Suppressor macrophage (primary cell): ENCODE measurements at regions not wholly inside any gene's neighbourhood (a gene's known extent, or its start where the extent isn't known, plus 50 kb on each side); places are given as distances from the start of the nearest gene placed in this dataset.
"Not testable (repeated sequence)": the region's sequence is repeated elsewhere in the genome, so short reads cannot be mapped to it uniquely, and the experiment has no call there.

ENCODE experiments used
- DNase-seq, 4 experiments: peaks; one replicate each; pipeline ENCODE4 v3.0.0-alpha.2; 2020 to 2022

DNA sequence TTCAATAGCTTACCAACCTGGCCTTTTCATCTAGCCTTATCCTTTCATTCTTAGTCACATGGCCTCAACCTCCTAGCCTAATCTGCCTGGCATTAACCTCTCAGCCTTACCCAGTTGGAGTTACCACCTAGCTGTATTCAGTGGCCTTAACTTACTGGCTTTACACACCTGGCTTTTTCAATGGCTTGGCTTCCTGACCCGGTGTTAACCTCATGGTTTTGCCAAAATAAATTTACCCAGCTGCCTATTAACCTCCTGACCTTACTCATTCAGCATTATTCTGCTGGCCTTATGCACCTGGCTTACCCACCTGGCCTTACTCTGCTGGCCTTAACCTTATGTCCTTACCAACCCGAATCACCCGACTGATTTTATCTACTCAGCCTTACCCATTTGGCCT is 135.5 kb upstream of the ZSWIM2 start:
- DNase-seq, result no peak

DNA sequence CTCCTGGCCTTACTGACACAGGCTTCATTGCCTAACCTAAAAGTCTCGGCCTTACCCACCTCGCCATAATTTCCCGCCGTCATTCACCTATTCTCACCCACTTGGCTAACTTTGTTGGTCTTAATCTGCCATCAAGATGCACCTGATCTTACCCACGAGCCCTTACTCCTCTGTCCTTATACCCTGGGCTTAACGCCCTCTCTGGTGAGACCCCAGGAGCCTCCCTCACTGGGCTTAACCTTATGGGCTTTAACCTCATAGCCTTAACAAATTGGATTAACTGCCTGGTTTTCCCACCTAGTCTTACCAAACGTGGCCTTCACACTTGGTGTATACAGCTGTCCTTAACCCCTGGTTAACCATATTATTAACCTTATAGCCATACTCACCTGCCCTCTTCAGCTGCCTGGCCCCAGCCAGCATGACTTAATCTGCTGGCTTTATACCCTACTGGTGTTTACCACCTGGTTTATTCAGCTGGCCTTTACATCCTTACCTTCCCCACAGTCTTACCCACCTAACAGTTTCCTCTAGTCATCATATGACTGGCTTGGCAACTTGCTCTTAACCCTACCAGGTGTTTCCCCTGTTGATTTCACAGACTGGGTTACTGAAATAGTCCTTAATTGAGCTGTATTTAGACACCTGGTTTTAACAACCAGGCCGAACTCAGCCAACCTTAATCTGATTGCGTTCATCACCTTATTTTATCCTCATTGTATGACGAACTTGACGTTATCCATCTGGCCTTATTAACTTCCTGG is 132.0 kb upstream of the ZSWIM2 start:
- DNase-seq, result no peak

DNA sequence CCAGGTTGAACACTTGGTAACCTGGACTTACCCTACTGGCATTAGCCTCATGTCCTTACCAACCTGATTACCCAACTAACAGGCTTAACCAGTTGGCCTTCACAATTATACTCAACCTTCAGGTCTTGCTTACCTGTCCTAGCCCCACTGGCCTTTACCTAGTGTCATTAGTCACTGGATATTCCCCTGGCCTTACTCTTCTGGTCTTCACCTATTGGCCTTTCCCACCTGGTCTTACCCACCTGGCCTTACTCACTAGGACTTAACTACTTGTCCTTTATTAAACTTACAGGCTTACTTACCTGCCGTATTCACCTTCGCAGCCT is 131.1 kb upstream of the ZSWIM2 start:
- no peak for DNase-seq

DNA sequence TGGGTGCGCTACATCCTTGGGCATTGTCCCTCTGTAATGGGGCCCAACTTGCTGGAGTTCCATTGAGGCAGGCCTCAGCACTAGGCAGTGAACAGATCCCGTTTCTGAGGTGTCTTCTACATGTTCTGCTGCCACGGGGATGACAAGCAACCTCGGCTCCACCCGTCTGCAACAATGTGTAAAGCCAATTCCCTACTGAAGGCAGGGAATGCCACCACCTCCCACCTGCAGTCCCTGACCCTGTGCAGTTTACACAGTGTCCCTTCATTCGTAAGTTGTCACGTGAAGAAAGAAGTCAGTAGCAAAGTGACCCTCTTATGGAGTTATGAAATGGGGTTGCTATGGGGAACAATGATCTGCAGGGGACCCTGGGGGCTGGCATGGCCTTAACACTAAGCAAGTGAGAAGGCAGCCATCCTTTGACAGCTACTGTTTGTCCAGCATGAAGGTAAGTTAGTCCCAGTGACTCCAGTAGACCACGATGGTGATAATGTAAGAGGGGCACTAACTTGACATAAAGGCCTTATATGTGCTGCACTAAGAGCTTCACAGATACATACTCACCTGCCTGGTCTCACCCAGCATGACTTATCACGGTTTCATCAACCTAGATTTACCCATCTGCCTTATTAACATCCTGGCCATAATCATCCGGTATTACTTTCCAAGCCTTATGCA is 130.6 kb upstream of the ZSWIM2 start:
- DNase-seq, result no peak

DNA sequence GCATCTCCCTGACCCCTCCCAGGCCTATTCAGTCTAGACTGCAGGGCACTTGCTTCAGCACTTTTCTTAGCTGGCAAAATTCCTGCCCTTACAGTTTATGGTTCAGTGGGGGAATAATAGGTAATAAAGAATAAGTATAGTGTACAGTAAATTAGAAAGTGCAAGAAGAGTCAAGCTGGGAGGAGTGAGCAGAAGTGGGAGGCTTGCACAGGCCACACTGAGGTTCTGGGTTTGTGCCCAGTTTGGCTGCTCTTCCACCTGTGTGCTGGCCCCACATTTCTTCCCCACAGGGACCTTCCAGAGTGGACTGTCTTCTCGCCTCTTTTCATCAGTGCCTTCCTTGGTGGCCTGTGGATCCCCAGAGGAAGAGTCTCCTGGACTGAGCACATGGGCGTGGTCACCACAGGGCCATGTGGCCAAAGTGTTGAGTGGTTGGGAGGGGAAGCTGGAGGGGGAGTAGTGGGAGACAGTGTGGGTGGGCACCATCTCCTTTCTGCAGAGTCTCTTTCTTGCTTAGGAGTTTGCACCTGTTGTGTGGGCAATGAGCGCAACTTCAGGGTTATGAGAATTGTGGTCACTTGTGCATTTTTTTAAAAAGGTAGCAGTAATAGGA is 128.6 kb upstream of the ZSWIM2 start:
- no peak for DNase-seq

DNA sequence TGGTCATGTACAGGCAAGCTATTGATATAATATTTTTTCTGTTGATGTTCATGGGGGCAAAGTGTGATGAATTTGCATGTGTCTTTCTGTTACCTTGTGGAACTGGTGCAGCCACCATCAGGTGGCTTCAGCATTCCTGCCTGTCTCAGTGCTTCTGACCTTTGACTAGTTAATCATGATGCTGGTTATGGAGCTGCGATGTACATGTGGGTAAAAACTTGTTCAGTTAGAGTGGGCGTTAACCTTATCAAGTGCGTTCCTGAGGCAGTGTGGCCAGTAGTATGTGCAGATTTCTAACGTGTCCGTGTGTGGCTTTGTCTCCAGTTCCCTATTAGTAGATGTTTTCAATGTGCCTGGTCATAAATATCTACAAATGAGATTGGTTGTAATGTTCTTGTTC is 127.4 kb upstream of the ZSWIM2 start:
- no peak for DNase-seq

DNA sequence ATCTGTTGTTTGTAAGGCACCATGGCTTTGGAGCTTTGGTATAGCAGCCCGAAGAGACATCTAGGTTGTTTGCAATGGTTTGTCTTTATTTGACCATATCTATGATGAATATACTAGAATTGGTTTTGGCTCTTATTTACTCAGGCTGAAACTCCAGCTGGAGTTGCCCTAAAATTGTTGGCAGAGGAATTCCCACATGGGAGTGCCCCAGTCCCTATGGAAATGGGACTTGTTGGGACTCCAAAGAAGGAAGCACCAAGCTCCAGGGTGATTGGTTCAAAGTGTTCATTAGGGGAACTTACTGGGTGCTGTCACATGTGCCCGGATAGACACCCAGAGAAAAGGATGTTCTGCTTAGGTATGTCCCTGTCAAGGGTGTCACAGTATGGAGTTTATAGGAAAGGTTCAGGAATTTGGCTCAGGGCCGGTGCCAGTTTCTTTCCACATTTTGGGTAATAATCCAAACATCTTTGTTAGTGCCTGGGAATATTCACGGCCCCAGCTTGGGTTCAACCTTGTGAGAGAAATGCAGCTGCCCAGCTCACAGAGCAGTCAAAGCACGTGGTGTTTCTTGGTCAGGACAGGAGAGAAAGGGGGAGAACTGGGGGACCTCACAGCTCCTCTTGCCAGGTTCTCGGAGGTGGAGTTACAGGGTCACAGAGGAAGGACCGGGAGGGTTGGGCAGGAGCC is 123.5 kb upstream of the ZSWIM2 start:
- DNase-seq, result no peak

DNA sequence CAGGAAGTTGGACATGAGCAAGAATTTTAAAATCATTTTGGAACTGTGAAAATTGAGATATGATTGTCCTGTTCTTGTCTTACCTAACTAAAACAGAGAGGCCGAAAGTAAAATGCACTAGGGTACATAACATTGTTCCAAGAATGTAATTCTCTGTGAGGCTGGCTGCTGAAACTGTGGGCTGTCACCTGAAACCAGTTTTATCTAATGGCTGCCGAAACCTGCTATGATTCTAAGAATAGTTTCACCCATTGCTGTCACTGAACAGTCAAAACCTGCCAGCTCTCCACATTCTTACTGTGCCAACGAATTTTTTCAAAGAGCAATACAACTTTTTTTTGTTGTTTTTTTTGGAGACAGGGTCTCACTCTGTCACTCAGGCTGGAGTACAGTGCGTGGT is 119.3 kb upstream of the ZSWIM2 start:
- no peak for DNase-seq

DNA sequence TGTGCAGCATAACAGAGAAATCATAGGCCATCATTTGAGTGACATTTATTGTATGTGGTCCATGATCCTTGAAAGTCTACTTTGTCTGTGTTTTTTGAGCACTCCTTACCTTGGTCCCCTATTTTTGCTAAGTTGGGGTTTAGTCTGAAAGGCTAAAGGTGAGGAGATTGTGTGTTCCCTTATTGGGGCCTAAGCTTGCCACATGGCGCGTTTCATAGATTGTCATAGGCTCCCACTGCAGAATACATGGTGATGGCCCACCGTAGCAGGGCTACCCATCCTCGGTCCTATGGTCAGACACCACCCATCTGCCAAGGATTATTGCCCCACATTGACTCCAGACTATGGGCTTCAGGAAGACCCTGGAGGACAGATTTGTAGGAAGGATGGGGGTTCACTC is 117.0 kb upstream of the ZSWIM2 start:
- no peak for DNase-seq

DNA sequence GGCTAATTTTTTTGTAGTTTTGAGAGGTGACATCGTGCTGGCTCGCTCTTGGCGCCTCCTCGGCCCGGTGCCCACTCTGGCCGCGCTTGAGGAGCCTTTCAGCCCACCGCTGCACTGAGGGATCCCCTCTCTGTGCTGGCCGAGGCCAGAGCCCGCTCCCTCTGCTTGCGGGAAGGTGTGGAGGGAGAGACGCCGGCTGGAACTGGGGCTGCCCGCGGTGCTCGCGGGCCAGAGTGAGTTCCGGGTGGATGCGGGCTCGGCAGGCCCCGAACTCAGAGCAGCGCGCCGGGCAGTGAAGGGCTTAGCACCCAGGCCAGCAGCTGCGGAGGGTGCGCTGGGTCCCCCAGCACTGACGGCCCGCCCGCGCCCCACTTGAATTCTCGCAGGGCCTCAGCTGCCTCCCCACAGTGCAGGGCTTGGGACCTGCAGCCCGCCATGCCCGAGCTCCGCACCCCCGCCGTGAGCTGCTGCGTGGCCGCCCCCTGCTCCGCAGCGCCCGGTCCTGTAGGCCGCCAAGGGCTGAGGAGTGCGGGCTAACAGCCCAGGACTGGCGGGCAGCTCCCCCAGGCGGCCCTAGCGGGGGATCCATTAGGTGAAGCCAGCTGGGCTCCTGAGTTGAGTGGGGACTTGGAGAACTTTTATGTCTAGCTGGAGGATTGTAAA is 113.2 kb upstream of the ZSWIM2 start:
- DNase-seq, result no peak

DNA sequence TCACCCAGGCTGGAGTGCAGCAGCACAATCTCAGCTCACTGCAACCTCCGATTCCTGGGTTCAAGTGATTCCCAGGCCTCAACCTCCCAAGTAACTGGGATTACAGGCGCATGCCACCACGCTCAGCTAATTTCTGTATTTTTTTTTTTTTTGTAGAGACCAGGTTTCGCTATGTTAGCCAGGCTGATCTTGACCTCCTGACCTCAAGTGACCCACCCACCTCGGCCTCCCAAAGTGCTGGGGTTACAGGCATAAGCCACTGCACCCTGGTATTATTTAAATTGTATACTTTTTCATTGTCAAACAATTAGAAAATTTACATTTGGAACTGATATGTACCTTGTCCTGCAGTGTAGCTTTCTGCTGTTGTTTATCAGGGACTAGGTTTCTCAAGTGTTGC is 111.3 kb upstream of the ZSWIM2 start:
- not testable (repeated sequence) for DNase-seq

DNA sequence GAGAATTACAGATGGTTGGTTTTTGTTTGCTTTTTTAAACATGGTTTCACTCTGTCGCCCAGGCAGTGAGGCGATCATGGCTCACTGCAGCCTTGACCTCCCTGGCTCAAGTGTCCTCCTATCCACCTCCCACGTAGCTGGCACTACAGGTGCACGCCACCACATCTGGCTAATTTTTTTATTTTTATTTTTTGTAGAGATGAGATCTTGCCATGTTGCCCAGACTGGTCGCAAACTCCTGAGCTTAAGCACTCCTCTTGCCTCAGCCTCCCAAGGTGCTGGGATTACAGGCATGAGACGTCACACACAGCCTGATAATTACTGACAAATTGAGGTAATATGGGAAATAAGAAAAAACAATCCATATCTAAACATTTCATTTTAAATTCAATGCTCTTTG is 110.5 kb upstream of the ZSWIM2 start:
- no peak for DNase-seq

DNA sequence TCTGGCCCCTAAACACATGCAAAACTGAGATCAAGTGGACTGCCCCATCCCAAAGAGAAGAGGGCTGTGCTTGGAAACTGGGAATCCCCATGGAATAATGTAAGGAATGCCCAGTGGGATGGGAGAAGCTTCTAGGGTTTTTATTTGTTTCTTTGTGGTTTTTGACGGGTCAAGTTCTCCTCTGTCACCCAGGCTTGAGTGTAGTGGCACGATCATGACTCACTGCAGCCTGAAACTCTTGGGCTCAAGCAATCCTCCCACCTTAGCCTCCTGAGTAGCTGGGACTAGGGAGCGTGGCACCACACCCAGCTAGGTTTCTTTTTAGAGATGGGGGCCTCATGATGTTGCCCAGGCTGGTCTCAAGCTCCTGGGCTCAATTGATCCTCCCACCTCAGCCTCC is 101.7 kb upstream of the ZSWIM2 start:
- peak in 3 of 4 experiments; percentile 24 to 34 (median 27) for DNase-seq

DNA sequence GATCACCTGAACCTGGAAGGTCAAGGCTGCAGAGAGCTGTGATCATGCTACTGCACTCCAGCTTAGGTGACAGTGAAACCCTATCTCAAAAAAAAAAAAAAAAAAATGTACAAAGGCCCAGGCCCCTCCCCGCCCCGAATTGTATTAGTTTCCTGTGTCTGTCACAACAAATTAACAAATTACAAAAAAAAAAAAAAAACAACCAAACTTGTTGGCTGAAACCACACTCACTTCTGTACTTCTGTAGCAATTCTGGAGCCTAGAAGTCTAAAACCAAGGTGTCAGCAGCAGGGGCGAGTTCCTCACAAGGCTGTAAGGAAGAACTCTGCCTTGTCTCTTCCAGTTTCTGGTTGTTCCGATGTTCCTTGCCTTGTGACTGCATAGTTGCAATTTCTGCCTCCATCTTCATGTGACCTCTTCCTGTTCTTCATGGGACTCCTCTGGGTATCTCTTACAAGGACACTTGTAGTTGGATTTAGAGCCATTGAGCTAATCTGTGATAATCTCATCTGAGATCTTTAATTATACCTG is 100.8 kb upstream of the ZSWIM2 start:
- DNase-seq, result peak; percentile 77 to 93 (median 87)

DNA sequence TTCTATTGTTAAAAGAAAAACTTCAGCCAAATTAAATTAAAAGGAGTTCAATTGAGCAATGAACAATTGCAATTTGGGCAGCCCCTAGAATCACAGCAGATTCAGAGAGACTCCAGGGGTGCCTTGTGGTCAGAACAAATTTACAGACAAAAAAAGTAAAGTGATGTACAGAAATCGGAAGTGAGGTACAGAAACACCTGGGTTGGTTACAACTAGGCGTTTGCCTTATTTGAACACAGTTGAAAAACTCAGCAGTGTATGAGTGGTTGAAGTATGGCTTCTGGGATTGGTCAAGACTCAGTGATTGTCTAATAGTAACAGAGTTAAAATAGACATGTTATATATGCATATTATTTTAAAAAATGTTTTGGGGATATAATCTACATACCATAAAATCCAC is 98.5 kb upstream of the ZSWIM2 start:
- DNase-seq, result no peak

DNA sequence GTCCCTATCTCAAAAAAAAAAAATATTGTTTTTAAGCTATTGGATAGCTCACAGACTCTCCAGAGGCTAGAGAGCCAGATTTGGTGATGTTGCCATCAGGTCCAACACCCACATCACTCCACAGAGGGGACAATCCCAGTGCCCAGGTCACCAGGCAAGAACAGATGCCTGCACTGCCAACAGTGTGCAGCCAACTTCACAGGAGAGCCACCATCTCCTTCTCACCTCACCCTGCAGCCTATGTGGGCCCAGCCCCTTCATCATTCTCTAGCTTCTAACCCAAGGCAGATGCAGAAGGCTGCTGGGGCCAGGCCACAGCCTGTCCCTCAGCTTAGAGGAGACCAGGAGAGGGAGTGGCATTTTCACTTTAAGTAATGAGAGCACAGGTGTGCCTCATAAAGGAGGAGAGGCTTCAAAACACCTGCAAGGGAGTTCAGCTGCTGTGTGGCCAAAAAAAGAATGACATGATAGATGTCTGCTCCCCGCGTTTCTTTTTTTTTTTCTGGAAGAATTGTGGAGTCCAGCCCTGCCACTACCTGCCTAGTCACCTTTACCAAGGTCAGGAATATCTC is 98.0 kb upstream of the ZSWIM2 start:
- no peak for DNase-seq

DNA sequence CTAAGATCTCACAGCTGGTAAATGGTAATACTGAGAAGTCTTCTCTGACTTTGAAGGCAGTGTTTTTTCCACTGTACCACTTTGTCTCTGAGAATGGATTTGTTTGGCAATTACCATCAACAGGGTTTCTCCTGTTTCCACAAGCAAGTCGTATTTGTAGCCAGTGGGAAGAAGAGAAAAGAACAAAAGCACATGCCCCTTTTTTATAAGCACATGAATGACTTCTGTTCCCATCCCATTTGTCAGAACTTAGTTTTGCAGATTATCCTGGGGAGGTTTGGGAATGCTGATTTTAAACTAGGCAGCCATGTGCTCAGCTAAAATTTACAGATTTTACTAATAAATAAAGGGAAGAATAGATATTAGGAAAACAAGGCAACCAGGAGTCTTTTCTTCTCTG is 92.9 kb upstream of the ZSWIM2 start:
- no peak for DNase-seq

DNA sequence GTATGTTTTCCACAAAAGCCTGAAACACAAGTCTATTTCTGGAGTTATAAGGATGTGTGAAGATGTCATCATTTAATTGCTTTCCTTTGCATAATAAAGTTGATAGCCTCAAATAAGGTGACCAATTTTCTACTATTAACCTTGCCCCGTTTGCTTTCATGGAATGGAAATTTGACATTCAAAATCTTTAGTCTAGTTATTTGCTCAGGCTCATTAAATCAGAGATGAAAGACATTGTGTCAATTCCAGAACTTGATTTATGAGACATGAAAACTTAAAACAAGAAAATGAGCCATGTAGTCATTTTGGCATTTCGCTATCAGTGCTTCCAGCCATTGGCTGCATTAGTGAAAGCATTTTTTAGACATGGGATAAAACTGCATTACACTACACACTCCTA is 91.5 kb upstream of the ZSWIM2 start:
- DNase-seq, result no peak

DNA sequence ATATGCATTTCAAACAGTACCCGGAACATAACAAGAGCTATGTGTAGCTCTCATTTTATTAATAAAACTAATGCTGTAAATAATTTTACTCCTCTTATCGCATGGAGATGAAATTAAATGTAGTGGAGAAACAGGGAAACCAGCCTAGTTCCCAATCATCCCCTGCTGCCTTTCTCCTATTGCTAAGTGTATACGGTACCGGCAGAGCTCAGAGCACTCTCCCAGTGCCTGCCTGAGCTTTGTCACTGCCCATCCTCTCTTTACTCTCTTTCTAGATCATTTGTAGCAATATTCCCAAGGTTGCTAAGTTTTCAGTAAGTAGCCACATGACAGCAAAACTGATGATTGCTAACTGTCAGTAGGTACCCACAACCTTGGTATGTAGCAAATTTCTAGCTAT is 85.5 kb upstream of the ZSWIM2 start:
- DNase-seq, result no peak

DNA sequence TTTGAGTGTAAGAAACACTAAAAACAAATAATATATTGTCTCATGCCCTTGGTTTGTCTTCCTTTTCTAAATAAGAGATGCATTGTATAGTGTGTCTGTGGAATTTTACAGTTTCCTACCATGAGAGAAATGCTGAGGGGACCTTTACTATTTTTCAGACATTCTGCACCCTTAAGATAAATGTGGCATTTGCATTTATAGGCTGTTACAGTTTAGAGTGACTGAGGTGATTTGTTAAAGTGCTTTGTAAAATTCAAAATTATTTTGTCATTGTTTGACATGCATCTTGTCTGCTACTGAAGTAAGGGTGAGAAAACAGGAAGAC is 78.9 kb upstream of the ZSWIM2 start:
- no peak for DNase-seq

DNA sequence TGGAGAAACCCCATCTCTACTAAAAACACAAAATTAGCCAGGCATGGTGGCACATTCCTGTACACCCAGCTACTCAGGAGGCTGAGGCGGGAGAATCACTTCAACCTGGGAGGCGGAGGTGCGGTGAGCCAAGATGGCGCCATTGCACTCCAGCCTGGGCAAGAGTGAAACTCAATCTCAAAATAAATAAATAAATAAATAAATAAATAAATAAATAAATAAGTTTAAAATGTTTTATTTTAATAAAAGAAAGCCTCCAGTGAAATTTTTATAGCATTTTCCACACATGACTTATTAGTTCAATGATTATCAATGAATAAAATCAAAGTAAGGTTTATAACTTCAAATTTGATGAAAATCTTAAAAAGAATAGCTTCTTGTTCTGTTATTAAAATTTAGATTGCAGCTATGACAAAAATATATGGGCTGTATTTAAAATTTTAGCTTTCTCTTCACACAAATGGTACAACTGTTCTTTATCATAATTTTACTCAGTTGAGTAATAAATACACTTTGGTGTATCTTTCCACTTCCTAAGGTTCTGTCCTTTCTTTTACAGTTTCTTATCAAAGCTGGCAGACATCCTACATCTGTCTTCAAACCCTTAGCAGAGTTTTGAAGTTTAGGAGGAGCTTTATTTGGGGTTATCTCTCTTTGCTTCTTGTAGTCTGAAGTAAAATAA is 78.4 kb upstream of the ZSWIM2 start:
- no peak for DNase-seq

DNA sequence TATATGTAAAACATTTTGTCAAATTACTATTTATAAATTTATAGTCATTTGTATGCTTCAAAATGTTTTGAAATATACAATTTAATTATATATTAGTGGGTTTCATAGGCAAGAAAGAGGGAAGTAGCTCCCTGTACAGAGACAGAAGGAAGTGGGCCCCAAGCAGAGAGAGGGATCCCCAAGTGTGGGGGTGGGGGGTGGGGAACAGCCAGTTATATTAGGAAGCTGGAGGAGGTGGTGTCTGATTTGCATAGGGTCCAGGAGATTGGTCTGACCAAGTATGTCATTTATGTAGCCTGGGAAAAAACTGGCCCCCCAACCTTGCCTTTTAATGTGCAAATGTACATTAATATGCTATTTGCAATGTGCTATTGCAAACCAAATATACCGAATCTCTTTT is 76.5 kb upstream of the ZSWIM2 start:
- DNase-seq, result peak; percentile 4 to 39 (median 11)
